IMR-90 (cell line): ENCODE measurements at regions not wholly inside any gene's neighbourhood (a gene's known extent, or its start where the extent isn't known, plus 50 kb on each side); places are given as distances from the start of the nearest gene placed in this dataset.

Experiments used
- ELK1 ChIP-seq: fragments of 150-350 bp; IDR thresholded peaks from 2 replicates; pipeline ENCODE4 v1.6.1; 2016; ENCODE audit warnings: low read depth, mild to moderate bottlenecking, low read length, moderate library complexity, borderline replicate concordance
- TF ChIP-seq, protein P1 (sequence below): conservative IDR thresholded peaks from 2 replicates; pipeline ENCODE4 v1.5.1; 2012; ENCODE audit warnings: mild to moderate bottlenecking, low read depth, low read length, improper control_type of control experiment

GRCh38 chr7:128157906-128158305, 83.2 kb upstream of the LEP start:
- TF ChIP-seq, protein P1, sequence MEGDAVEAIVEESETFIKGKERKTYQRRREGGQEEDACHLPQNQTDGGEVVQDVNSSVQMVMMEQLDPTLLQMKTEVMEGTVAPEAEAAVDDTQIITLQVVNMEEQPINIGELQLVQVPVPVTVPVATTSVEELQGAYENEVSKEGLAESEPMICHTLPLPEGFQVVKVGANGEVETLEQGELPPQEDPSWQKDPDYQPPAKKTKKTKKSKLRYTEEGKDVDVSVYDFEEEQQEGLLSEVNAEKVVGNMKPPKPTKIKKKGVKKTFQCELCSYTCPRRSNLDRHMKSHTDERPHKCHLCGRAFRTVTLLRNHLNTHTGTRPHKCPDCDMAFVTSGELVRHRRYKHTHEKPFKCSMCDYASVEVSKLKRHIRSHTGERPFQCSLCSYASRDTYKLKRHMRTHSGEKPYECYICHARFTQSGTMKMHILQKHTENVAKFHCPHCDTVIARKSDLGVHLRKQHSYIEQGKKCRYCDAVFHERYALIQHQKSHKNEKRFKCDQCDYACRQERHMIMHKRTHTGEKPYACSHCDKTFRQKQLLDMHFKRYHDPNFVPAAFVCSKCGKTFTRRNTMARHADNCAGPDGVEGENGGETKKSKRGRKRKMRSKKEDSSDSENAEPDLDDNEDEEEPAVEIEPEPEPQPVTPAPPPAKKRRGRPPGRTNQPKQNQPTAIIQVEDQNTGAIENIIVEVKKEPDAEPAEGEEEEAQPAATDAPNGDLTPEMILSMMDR: no peak
- no peak for TF ChIP-seq ELK1
